Heart right ventricle (tissue), 16 donors: ENCODE measurements at regions not wholly inside any gene's neighbourhood (a gene's known extent, or its start where the extent isn't known, plus 50 kb on each side); places are given as distances from the start of the nearest gene placed in this dataset.

Experiments
- ATAC-seq, 8 donors: fragments of 200-7000 bp; cut with Tn5 transposase; one replicate each; pipeline ENCODE4 v1.9.1; 2020; ENCODE audit warnings: mild to moderate bottlenecking in 8 of 8, moderate library complexity in 8 of 8, moderate number of reproducible peaks in 1 of 8
- DNase-seq, 2 donors: peaks; one replicate each; pipeline ENCODE4 v3.0.0-alpha.2; 2020
- H3K27ac ChIP-seq, 10 donors: fragments of 200-600 bp; sonication (generic) in 2 of 10; one replicate each; pipeline versions ENCODE4 v1.5.0 to v1.8.0; 2020 to 2022; ENCODE audit warnings: mild to moderate bottlenecking in 3 of 10
- H3K27me3 ChIP-seq, 7 donors: fragments of 200-600 bp; one replicate each; pipeline ENCODE4 v1.8.0; 2021 to 2022; ENCODE audit warnings: mild to moderate bottlenecking in 2 of 7
- H3K36me3 ChIP-seq, 9 donors: fragments of 200-600 bp; sonication (generic) in 1 of 9; one replicate each; pipeline versions ENCODE4 v1.5.0 to v1.8.0; 2020 to 2022; ENCODE audit warnings: mild to moderate bottlenecking in 2 of 9
- H3K4me1 ChIP-seq, 9 donors: fragments of 200-600 bp; sonication (generic) in 1 of 9; one replicate each; pipeline versions ENCODE4 v1.5.0 to v1.8.0; 2020 to 2022; ENCODE audit warnings: mild to moderate bottlenecking in 4 of 9
- H3K4me3 ChIP-seq, 10 donors: fragments of 200-600 bp; sonication (generic) in 2 of 10; one replicate each; pipeline versions ENCODE4 v1.5.0 to v1.8.0; 2020 to 2022; ENCODE audit warnings: mild to moderate bottlenecking in 7 of 10, moderate library complexity in 2 of 10
- H3K9me3 ChIP-seq, 11 donors: fragments of 200-600 bp in 10 of 11; sonication (generic) in 2 of 11; one replicate each; pipeline versions ENCODE4 v1.5.0 to v1.8.0; 2013 to 2022; ENCODE audit warnings: mild to moderate bottlenecking in 2 of 11, control low read depth in 1 of 11, moderate library complexity in 1 of 11
- CTCF ChIP-seq, 9 donors: fragments of 200-600 bp; sonication (generic) in 2 of 9; IDR thresholded peaks; one replicate each; pipeline versions ENCODE4 v1.5.0 to v1.8.0; 2021 to 2022; ENCODE audit warnings: antibody characterized with exemption in 9 of 9, mild to moderate bottlenecking in 5 of 9, moderate library complexity in 1 of 9
- WGBS, 2 donors: extraction: QIAGEN DNeasy Blood & Tissue Kit; methylation state at CpG; one replicate each; pipeline ENCODE4 v1.1.7; 2013; ENCODE audit warnings: inconsistent platforms in 1 of 2; 5-methylcytosine and 5-hydroxymethylcytosine counted together
- intact Hi-C, 10 donors: fragments of 100-400 bp; cut with DNase I; formaldehyde crosslinking; loops; one replicate each; pipeline versions ENCODE4 v1.11.1 to v1.14.2; 2022
- donor health status: Arrhythmogenic right ventricular cardiomyopathy.
- donor health status: ischemic (EF 13 %, LVEDD 7.1; RV severe dilation, severe dysfunction).
- donor health status: healthy with polysubstance abuse.
- donor health status: DM: no; HTN: yes; CAD: no.
- donor health status: DM: no; HTN: no; CAD: no.
- donor health status: ischemic (EF 25% LVEDD 6.9; RV normal size, moderate dysfunction).
- donor health status: ischemic (EF 25% LVEDD 5.7; RV mildly dilated, moderate dysfunction).
- donor health status: healthy.
- donor health status: DM: yes; HTN: yes; CAD: no.
- donor health status: Ischemic cardiomyopathy.
- donor health status: ischemic (EF 35%, LVEDD 5.7; RV mildly dilated, moderate dysfunction).
- donor health status: nonischemic (EF 11% LVEDD 7.7; RV severe dilation, severe dysfunction).
- donor health status: DM: yes; HTN: yes; CAD: no.
- donor health status: PGD.
- donor health status: ischemic (EF 29% LVEDD 5.4; RV normal size, mild dysfunction).
- donor health status: nonischemic (EF 23%, LVEDD 6.1; RV moderate dilation, normal function).

DNA sequence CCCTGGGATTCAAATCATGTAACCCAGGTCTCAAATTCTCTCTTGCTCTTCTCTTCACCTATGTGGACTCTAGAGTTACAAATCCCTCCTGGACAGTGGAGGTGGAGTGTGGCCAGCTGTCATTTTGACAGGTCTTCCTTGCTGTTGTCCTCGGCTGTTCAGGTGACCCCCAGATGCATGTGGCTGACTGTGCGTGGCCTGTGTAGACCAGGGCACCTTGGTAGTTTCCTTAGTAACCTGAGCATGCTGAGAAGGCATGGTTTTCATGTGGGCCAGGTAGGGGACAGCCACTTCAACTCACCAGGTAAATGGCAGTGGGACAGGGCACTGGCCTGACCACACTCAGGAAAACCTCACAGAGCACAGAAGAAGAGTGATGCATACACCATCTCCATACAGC, 155.0 kb upstream of the TSHZ3 start:
- no peaks in the 10 kb centered on the region for H3K4me1 ChIP-seq
- 67 to 77% methylated on average over 2 of the region's 2 CpGs for WGBS, 2 donors
- peaks cover 0 to 12% (median 6%) of the 10 kb centered on the region in 7 donors for H3K27me3 ChIP-seq
- no peak overlapping the region for H3K4me3 ChIP-seq
- ATAC-seq (no peak), DNase-seq (no peak)
- intact Hi-C loops: no loop called here
- no peak overlapping the region for H3K27ac ChIP-seq
- TF ChIP-seq CTCF (IDR thresholded peaks at IDR 0.05): no peak
- H3K9me3 ChIP-seq: no peaks in the 10 kb centered on the region
- no peaks in the 10 kb centered on the region for H3K36me3 ChIP-seq

GRCh38 chr19:31505596-31505910, 156.3 kb upstream of the TSHZ3 start:
- intact Hi-C loops: no loop called here
- WGBS, 2 donors: 82 to 87% methylated on average over 6 of the region's 6 CpGs
- DNase-seq (no peak), ATAC-seq (no peak)
- no peak for TF ChIP-seq CTCF (IDR thresholded peaks at IDR 0.05)
- H3K27me3 ChIP-seq: peaks cover 0 to 12% (median 8%) of the 10 kb centered on the region in 7 donors
- no peaks in the 10 kb centered on the region for H3K9me3 ChIP-seq
- H3K36me3 ChIP-seq: no peaks in the 10 kb centered on the region
- no peak overlapping the region for H3K27ac ChIP-seq
- H3K4me3 ChIP-seq: no peak overlapping the region
- H3K4me1 ChIP-seq: no peaks in the 10 kb centered on the region

DNA sequence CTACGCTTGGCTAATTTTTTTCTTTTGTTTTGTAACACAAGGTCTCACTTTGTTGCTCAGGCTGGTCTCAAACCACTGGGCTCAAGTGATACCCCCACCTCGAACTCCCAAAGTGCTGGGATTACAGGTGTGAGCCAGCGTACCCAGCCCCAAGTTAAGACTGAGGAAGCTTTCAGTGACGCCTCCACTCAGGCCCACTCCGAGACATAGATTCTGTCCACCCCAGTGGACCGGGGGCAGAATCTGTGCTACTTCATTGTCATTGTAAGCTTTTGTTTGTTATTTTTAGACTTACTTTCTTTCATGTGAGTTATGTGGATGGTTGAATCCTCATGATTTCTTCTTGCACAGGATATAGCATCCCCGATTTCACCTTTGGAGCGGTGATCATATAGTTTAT, 156.9 kb upstream of the TSHZ3 start:
- ATAC-seq: no peak
- Histone ChIP-seq H3K4me3 (no peak overlapping the region), H3K27ac (no peak overlapping the region), H3K36me3 (no peaks in the 10 kb centered on the region), H3K4me1 (no peaks in the 10 kb centered on the region), H3K9me3 (no peaks in the 10 kb centered on the region), H3K27me3 (peaks cover 0 to 13% (median 8%) of the 10 kb centered on the region in 7 donors)
- no peak for DNase-seq
- whole genome bisulfite sequencing, 2 donors: 78 to 80% methylated on average over 8 of the region's 8 CpGs
- no peak for TF ChIP-seq CTCF (IDR thresholded peaks at IDR 0.05)
- intact Hi-C loops: no loop called here

DNA sequence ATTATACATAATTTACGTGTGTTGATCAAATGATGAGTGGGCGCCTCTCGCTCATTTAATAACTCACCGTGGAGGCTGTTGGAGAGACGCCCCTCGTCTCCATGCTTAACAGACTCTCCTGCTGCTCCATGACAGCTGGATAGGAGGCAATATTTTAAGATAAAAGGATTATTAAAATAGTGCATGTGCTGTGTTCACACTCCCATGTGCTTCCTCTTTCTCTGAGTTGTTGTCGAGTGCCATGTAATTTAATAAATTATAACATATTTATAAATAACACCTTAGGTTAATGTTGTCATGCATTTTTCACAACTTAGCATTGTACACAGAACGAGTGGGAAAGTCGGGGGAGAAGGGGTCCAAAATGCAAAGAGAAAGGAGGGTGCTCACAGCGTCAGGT, 161.4 kb upstream of the TSHZ3 start:
- TF ChIP-seq CTCF (IDR thresholded peaks at IDR 0.05): no peak
- WGBS, 2 donors: 79 to 84% methylated on average over 10 of the region's 10 CpGs
- ATAC-seq: no peak
- intact Hi-C loops: no loop called here
- H3K4me1 ChIP-seq: no peaks in the 10 kb centered on the region
- no peaks in the 10 kb centered on the region for H3K36me3 ChIP-seq
- H3K4me3 ChIP-seq: no peak overlapping the region
- no peak overlapping the region for H3K27ac ChIP-seq
- H3K27me3 ChIP-seq: peaks cover 0 to 19% (median 11%) of the 10 kb centered on the region in 7 donors
- no peak for DNase-seq
- H3K9me3 ChIP-seq: no peaks in the 10 kb centered on the region

DNA sequence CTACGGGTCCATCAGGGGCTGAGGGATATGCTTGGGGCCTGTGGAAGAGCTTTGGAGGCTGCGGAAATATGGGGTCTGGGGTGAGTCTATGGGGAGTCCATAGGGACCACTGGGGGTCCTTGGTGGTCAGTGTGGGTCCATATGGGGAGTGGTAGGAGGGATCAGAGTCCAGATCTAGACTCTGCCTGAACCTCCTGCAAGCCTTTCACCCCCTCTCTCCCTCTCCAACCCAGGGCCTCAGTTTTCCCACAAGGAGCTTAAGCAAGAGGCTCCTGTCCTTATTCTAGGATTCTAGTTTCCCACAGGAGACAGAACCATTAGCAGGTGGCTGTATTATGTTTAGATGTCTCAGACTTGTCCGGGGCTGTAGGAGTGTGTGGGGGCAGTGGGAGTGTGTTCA, 161.9 kb upstream of the TSHZ3 start:
- H3K4me3 ChIP-seq: no peak overlapping the region
- H3K36me3 ChIP-seq: no peaks in the 10 kb centered on the region
- no peak overlapping the region for H3K27ac ChIP-seq
- H3K9me3 ChIP-seq: no peaks in the 10 kb centered on the region
- no peaks in the 10 kb centered on the region for H3K4me1 ChIP-seq
- H3K27me3 ChIP-seq: peaks cover 0 to 18% (median 9%) of the 10 kb centered on the region in 7 donors
- no peak for DNase-seq
- whole genome bisulfite sequencing, 2 donors: 77 to 83% methylated on average over 3 of the region's 3 CpGs
- intact Hi-C loops: no loop called here
- TF ChIP-seq CTCF (IDR thresholded peaks at IDR 0.05): no peak
- ATAC-seq: no peak
